ENCODE measurements at regions not wholly inside any gene's neighbourhood (a gene's known extent, or its start where the extent isn't known, plus 50 kb on each side); places are given as distances from the start of the nearest gene placed in this dataset.

- TF ChIP-seq EGR1 (IDR thresholded peaks at IDR 0.05) (no peak), RAD21 (IDR thresholded peaks at IDR 0.05; ENCODE audit: low read depth) (no peak), FOXM1 (IDR thresholded peaks at IDR 0.05; ENCODE audit: borderline replicate concordance, low read depth) (no peak), ZBTB7A (IDR thresholded peaks at IDR 0.05; ENCODE audit: low read depth) (no peak), TAF1 (IDR thresholded peaks at IDR 0.05; ENCODE audit: low read depth) (no peak), EP300 (IDR thresholded peaks at IDR 0.05; ENCODE audit: borderline replicate concordance) (no peak), CREB1 (IDR thresholded peaks at IDR 0.05; ENCODE audit: low read depth) (no peak)
Measured at GRCh38 chr2:7745369-7745768, 828.2 kb downstream of the RNF144A start.

- TF ChIP-seq, protein P1, sequence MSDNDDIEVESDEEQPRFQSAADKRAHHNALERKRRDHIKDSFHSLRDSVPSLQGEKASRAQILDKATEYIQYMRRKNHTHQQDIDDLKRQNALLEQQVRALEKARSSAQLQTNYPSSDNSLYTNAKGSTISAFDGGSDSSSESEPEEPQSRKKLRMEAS (IDR thresholded peaks at IDR 0.05), result no peak
- TF ChIP-seq TCF12 (IDR thresholded peaks at IDR 0.05; ENCODE audit: low read depth), result no peak
- no peak for TF ChIP-seq REST (IDR thresholded peaks at IDR 0.05; ENCODE audit: low read depth)
- TF ChIP-seq EP300 (IDR thresholded peaks at IDR 0.05; ENCODE audit: borderline replicate concordance), result no peak
- TF ChIP-seq ZBTB7A (IDR thresholded peaks at IDR 0.05; ENCODE audit: low read depth), result no peak
- no peak for TF ChIP-seq USF1 (IDR thresholded peaks at IDR 0.05)
- TF ChIP-seq YY1 (IDR thresholded peaks at IDR 0.05; ENCODE audit: low read depth), result no peak
- TF ChIP-seq CREB1 (IDR thresholded peaks at IDR 0.05; ENCODE audit: low read depth), result no peak
- TF ChIP-seq RAD21 (IDR thresholded peaks at IDR 0.05; ENCODE audit: low read depth), result no peak
- TF ChIP-seq EGR1 (IDR thresholded peaks at IDR 0.05), result no peak
- no peak for TF ChIP-seq NFIC (IDR thresholded peaks at IDR 0.05)
- no peak for TF ChIP-seq FOXM1 (IDR thresholded peaks at IDR 0.05; ENCODE audit: borderline replicate concordance, low read depth)
- TF ChIP-seq TAF1 (IDR thresholded peaks at IDR 0.05; ENCODE audit: low read depth), result no peak
Measured at GRCh38 chr2:7748717-7749415, 831.7 kb downstream of the RNF144A start.

DNA sequence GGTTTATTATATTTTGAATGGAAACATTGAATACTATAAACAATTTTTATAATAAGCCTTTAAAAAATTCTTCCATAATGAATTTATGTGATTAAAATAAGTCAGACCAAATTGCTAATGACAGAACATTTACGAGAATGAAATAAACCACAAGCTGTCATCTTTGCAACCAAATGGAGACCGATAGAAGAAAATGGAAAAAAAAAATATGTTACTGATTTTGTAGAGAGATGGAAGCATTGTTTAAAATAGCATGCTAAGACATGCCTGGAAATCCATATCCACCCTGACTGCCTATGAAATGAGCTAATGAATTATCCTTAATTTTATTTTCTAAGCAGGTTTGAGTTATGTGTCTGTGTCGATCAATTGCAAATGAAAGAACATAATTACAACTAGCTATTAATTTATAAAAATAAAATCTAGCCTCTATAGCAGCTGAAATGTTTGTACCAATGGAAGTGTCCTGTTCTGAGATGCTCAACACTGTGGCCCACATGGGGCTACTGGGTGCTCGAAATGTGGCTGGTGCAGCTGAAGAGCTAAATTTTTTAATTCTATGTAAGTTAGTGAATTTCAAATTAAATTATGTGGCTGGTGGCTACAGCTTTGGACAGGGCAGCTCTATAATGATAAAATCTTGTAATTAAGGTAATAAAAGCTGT is 832.8 kb downstream of the RNF144A start:
- TF ChIP-seq CREB1 (IDR thresholded peaks at IDR 0.05; ENCODE audit: low read depth) (no peak), REST (IDR thresholded peaks at IDR 0.05; ENCODE audit: low read depth) (no peak), RAD21 (IDR thresholded peaks at IDR 0.05; ENCODE audit: low read depth) (no peak), FOXM1 (IDR thresholded peaks at IDR 0.05; ENCODE audit: borderline replicate concordance, low read depth) (no peak), YY1 (IDR thresholded peaks at IDR 0.05; ENCODE audit: low read depth) (no peak), TCF12 (IDR thresholded peaks at IDR 0.05; ENCODE audit: low read depth) (no peak), TEAD4 (IDR thresholded peaks at IDR 0.05) (no peak), NFIC (IDR thresholded peaks at IDR 0.05) (no peak), USF1 (IDR thresholded peaks at IDR 0.05) (no peak), EP300 (IDR thresholded peaks at IDR 0.05; ENCODE audit: borderline replicate concordance) (no peak), ZBTB7A (IDR thresholded peaks at IDR 0.05; ENCODE audit: low read depth) (no peak), EGR1 (IDR thresholded peaks at IDR 0.05) (no peak), CEBPB (IDR thresholded peaks at IDR 0.05) (no peak), TAF1 (IDR thresholded peaks at IDR 0.05; ENCODE audit: low read depth) (no peak)
- TF ChIP-seq, protein P1 (IDR thresholded peaks at IDR 0.05), result no peak

GRCh38 chr2:7752291-7752690 is 835.1 kb downstream of the RNF144A start:
- TF ChIP-seq CEBPB (IDR thresholded peaks at IDR 0.05) (no peak), CREB1 (IDR thresholded peaks at IDR 0.05; ENCODE audit: low read depth) (no peak), NFIC (IDR thresholded peaks at IDR 0.05) (no peak), EGR1 (IDR thresholded peaks at IDR 0.05) (no peak), RAD21 (IDR thresholded peaks at IDR 0.05; ENCODE audit: low read depth) (no peak), EP300 (IDR thresholded peaks at IDR 0.05; ENCODE audit: borderline replicate concordance) (no peak), TCF12 (IDR thresholded peaks at IDR 0.05; ENCODE audit: low read depth) (no peak), TAF1 (IDR thresholded peaks at IDR 0.05; ENCODE audit: low read depth) (no peak), ZBTB7A (IDR thresholded peaks at IDR 0.05; ENCODE audit: low read depth) (no peak), REST (IDR thresholded peaks at IDR 0.05; ENCODE audit: low read depth) (no peak), FOXM1 (IDR thresholded peaks at IDR 0.05; ENCODE audit: borderline replicate concordance, low read depth) (no peak), USF1 (IDR thresholded peaks at IDR 0.05) (no peak), TEAD4 (IDR thresholded peaks at IDR 0.05) (no peak), YY1 (IDR thresholded peaks at IDR 0.05; ENCODE audit: low read depth) (no peak)
- TF ChIP-seq, protein P1 (IDR thresholded peaks at IDR 0.05), result no peak
